ELF-1 (cell line): ENCODE measurements at regions not wholly inside any gene's neighbourhood (a gene's known extent, or its start where the extent isn't known, plus 50 kb on each side); places are given as distances from the start of the nearest gene placed in this dataset.

Experiments used
- DNase-seq: peaks from one replicate; pipeline ENCODE4 v3.0.0-alpha.2; 2016; ENCODE audit warnings: low read depth, low spot score

DNA sequence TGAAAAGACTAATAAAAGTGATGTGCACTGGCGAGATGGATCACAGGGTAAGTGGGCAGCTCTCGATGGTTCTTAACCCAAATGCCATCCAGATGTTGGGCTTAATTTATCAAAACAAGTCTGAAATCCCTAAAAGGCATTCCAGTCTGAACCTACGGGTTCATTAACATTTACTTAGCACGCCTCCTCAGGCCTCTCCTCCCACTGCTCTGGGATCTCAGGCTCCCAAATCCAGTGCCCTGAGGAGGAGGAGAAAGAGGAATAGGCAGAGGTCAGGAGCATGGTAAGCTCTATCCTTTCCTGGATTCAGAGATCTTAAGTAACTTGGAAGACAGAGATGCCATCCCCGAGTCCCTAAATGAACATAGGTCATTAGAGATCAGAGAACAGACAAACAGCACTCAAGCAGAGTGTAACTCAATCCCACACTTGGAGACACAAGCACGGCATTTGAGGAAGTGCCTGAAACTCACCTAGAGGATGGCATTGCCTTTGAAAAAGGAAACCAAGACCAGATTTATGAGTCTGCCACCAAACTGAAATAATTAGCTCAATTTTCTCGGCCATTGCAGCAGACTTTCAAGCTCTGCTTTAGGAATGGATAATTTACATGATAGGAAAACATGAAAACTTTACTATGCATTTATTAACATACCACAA is 140.9 kb downstream of the CXCL12 start:
- no peak for DNase-seq

- DNase-seq = no peak
These were observed 142.1 kb downstream of the CXCL12 start for GRCh38 chr10:44242826-44243225.

DNA sequence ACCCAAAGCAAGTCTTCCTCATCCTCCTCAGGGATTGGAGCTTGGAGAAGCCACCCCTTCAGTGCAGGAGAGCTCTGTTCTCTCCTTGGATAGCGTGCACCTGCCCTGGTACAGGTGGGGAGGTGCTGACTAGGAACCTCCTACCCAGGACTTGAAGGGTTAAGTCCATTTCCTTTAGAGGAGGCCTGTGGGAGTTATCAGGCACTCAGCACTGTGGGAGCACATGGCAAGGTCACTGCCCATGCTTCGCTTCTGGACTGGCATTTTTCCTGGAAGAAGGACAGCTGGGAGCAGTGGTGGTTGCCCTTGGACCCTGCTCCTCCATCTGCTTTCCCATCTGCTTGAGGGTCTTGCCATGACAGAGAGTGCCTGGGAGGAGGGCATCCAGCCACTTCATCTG is 142.8 kb downstream of the CXCL12 start:
- no peak for DNase-seq

GRCh38 chr10:44240584-44241205 is 144.2 kb downstream of the CXCL12 start:
- no peak for DNase-seq

GRCh38 chr10:44238212-44238611 is 146.7 kb downstream of the CXCL12 start:
- no peak for DNase-seq

DNA sequence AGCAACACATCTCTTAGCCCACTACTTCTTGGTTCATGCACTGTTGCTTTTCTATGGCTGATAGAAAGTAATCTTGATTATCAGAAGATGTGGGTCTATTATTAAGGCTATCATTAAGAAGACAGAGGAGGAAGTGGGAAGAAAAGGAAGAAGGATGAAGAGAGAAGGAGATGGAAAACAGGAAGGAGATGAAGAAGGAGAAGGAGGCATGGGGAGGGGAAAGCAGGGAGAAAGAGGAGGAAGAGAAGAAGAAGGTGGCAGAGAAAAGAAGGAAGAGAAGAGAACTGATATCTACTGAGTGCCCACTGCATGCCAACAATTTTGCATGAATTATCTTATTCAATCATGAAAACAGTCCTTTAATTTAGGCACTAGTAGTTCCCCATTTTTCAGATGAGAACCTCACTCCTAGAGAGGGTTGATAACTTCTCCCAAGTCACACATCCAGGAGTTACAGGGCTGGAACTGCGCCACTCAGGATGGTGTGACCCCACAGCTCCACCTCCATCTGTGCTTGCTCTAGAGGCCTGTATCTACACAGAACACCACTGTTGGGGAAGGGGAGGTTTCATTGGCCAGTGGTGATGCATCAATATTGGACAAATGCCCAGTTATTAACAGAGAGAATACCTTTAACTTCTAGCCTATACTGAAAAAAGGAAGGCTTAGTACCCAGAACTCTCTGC is 147.4 kb downstream of the CXCL12 start:
- no peak for DNase-seq

- no peak for DNase-seq
These were observed 149.5 kb downstream of the CXCL12 start for GRCh38 chr10:44235363-44235762.

GRCh38 chr10:44234483-44234875 is 150.4 kb downstream of the CXCL12 start:
- peak; percentile 64 for DNase-seq

- peak; percentile 98 for DNase-seq
These were observed 151.1 kb downstream of the CXCL12 start for GRCh38 chr10:44233561-44234482.

DNA sequence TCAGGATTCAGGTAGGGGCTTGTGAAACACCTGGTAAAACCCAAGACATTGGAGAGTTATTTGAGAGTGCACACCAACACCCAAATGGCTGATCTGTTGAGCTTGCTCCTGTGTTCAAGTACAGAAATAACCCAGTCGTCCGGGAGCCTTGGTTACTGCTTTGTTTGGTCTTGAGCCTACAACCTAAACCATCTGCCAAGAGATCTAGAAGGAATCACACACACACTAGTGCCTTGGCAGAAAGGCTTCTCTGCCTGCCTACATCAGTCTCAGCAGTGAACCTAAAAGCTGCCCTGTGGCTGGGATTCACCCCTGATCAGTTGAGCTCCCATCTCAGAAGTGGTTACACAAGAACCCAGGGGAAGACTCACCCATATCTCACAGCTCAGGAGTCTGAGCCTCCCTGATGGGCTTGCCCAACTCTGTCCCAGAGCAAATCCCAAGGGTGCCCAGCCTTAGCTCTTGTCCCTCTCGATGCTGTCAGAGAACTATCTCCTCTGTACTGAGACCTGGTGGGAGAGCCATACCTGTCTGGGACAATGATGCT is 167.6 kb downstream of the CXCL12 start:
- DNase-seq = no peak

DNA sequence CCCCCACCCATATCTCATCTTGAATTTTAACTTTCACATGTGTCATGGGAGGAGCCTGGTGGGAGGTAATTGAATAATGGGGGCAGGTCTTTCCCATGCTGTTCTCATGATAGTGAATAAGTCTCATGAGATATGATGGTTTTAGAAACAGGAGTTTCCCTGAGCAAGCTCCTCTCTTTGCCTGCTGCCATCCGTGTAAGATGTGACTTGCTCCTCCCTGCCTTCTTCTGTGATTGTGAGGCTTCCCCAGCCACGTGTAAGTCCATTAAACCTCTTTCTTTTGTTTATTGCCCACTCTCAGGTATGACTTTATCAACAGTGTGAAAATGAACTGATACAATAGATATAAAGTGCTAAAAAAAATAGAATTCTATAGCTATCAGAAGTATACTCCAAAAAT is 168.8 kb downstream of the CXCL12 start:
- no peak for DNase-seq

DNA sequence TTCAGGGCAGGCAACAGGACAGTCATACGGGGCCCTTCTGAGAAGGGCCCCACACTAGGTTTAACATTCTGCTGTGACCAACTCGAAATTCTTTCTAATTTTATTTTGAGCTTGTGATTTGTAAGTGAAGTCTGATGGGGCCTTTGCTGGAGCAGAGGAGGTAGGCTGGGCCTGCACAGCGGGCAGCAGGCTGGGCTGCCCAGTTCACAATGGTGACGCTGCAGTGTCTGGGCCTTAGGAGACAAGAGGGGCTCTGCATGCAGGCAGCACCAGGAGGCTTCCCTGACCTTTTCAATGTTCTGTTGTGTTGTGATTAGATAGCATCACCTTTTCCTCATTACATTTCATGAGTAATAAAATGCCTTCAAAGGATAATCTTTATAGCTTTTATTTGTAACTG is 175.1 kb downstream of the CXCL12 start:
- no peak for DNase-seq

DNA sequence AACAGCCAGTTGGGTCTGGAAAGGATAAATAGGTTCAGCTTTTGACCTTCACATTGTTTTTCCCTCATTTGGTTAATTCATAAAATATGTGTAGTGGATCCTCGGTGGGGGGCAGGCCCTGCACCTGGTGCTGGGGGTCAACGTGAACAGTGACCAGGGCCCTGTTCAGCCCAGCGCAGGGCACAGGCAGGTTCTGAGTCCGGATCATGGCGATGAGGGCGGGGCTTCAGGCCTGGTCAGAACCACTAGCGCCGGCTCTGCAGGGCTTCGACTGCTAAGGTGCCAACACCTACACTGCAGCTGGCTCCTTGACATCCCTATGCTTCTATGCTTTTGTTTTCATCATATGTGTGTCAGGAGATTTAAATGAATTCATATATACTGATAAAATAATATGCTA is 177.7 kb downstream of the CXCL12 start:
- no peak for DNase-seq

GRCh38 chr10:44206127-44206818 is 178.6 kb downstream of the CXCL12 start:
- DNase-seq = no peak

- DNase-seq = no peak
These were observed 179.8 kb downstream of the CXCL12 start for GRCh38 chr10:44205067-44205466.

GRCh38 chr10:44203535-44203934 is 181.4 kb downstream of the CXCL12 start:
- DNase-seq = no peak

GRCh38 chr10:44202952-44203351 is 181.9 kb downstream of the CXCL12 start:
- DNase-seq = no peak

DNA sequence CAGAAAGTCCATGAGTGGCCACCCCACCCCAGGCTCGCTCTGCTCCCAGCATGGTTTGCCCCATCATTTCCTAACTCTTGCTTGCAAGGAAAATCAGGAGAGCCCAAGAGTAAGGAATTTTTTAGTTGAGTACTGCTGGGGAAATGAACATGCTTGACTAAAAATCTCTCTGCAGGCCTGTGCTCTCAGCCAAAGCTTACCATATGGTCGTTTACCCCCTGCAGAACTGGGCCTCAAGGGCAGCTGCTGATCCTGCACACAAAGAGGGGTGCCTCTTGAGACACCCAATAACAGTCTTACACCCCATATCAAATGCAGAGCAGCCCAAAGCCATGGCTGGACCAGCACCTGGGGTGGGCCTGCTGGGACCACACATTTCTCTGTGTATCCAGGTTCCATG is 183.2 kb downstream of the CXCL12 start:
- no peak for DNase-seq

- DNase-seq = no peak
These were observed 183.9 kb downstream of the CXCL12 start for GRCh38 chr10:44201011-44201410.

DNA sequence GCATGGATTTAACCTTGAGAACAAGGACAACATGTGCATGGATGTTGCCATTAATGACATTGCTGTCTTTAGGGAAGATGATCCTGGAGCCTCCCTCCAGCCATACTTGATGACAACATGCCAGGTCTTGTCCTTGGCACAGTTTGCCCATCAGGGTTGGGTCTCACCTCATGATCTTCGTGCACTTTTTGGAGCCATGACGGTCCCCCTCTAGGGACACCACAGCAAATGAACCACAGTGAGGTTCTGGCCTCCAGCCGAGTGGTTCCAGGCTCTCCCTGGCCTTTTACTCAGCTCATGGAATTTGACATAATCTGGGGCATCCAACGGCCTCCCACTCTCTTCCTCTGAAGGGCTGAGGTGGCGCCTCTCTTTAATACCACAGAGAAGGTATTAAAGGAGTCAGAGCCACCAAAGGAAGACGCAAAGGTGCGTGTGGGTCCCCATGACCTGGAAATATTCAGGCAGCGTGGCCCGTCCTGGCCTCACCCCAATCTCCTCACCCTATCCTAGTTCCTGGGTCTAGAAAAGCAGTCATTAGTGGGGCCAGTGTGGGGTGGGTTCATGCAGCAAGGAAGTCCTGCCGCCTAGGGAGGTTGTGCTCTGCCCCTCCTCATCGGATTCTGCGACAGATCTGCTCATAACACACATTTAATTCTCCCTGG is 184.8 kb downstream of the CXCL12 start:
- DNase-seq = no peak

- DNase-seq = no peak
These were observed 185.6 kb downstream of the CXCL12 start for GRCh38 chr10:44199267-44199666.
